Sigmoid colon (tissue), 6 donors: ENCODE measurements at regions not wholly inside any gene's neighbourhood (a gene's known extent, or its start where the extent isn't known, plus 50 kb on each side); places are given as distances from the start of the nearest gene placed in this dataset.

Source experiments
- DNase-seq: peaks from one replicate; pipeline ENCODE4 v3.0.0-alpha.2; 2019
- H3K27ac ChIP-seq, 4 donors: fragments of 200-600 bp; sonication (generic); one replicate each; pipeline ENCODE4 v1.5.1; 2016 to 2019; ENCODE audit warnings: mild to moderate bottlenecking in 1 of 4
- H3K27me3 ChIP-seq, 3 donors: fragments of 200-600 bp; sonication (generic); one replicate each; pipeline ENCODE4 v1.5.1; 2019; ENCODE audit warnings: mild to moderate bottlenecking in 1 of 3
- H3K36me3 ChIP-seq, 4 donors: fragments of 200-600 bp; sonication (generic); one replicate each; pipeline ENCODE4 v1.5.1; 2016 to 2019
- H3K4me1 ChIP-seq, 4 donors: fragments of 200-600 bp; sonication (generic); one replicate each; pipeline ENCODE4 v1.5.1; 2017 to 2019
- H3K4me3 ChIP-seq, 4 donors: fragments of 200-600 bp; sonication (generic); one replicate each; pipeline ENCODE4 v1.5.1; 2017 to 2019; ENCODE audit warnings: mild to moderate bottlenecking in 2 of 4, moderate library complexity in 1 of 4
- H3K9me3 ChIP-seq, 4 donors: fragments of 200-600 bp in 3 of 4; sonication (generic) in 3 of 4; one replicate each; pipeline versions ENCODE4 v1.5.1 to v1.6.1; 2013 to 2019
- EP300 ChIP-seq, 4 donors: sonication (generic); formaldehyde crosslinking; IDR thresholded peaks; one replicate each; pipeline ENCODE4 v1.6.1; 2017; ENCODE audit warnings: antibody characterized with exemption in 4 of 4
- POLR2A ChIP-seq, 2 donors: fragments of 450-650 bp; IDR thresholded peaks; one replicate each; pipeline ENCODE4 v1.6.1; 2016; ENCODE audit warnings: antibody characterized with exemption in 2 of 2, mild to moderate bottlenecking in 2 of 2, moderate library complexity in 2 of 2
- POLR2AphosphoS5 ChIP-seq, 4 donors: sonication (generic); formaldehyde crosslinking; IDR thresholded peaks; one replicate each; pipeline ENCODE4 v1.6.1; 2017; ENCODE audit warnings: antibody characterized with exemption in 4 of 4
- WGBS, 2 donors: extraction: QIAGEN DNeasy Blood & Tissue Kit; methylation state at CpG; one replicate each; pipeline ENCODE4 v1.1.7; 2013; 5-methylcytosine and 5-hydroxymethylcytosine counted together
- intact Hi-C: fragments of 100-400 bp; cut with DNase I; formaldehyde crosslinking; loops from one replicate; pipeline ENCODE4 v1.15.1; 2023
- TF ChIP-seq, protein P1 (sequence below), 4 experiments: fragments of 450-650 bp in 3 of 4; fragments of 200-600 bp in 1 of 4; IDR thresholded peaks; one replicate each; pipeline ENCODE4 v1.5.1; 2016 to 2019; ENCODE audit warnings: antibody characterized with exemption in 4 of 4, mild to moderate bottlenecking in 3 of 4, moderate library complexity in 2 of 4
- donor health status: healthy with polysubstance abuse.
- donor health status: healthy.

DNA sequence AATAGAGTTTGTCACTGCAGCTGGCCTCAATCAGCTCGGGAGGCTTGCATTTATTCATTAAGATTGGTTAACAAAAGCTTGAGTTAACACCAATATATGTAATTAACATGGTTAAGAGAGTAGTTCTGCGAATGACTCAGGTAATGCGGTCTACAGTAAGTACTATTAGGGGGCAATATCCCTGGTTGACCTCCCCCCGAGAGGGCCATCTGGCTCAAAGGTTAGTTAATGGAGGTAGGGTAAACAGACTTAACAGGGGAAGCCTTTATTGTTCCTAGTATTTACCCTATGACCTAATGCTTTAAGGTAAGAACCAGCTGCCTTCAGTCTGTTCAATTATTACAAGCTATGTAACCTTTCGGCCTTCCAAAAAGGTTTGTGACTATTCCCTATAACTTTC, 403.3 kb upstream of the SGO1 start:
- DNase-seq = no peak
- H3K36me3 ChIP-seq = no peaks in the 10 kb centered on the region
- intact Hi-C loops = no loop called here
- H3K9me3 ChIP-seq = peaks cover 0 to 6% (median 0%) of the 10 kb centered on the region in 4 donors
- 69 to 79% methylated on average over 5 of the region's 5 CpGs for WGBS, 2 donors
- H3K4me1 ChIP-seq = no peaks in the 10 kb centered on the region
- H3K27me3 ChIP-seq = no peaks in the 10 kb centered on the region
- no peak overlapping the region for H3K27ac ChIP-seq
- H3K4me3 ChIP-seq = no peak overlapping the region
- TF ChIP-seq, protein P1, sequence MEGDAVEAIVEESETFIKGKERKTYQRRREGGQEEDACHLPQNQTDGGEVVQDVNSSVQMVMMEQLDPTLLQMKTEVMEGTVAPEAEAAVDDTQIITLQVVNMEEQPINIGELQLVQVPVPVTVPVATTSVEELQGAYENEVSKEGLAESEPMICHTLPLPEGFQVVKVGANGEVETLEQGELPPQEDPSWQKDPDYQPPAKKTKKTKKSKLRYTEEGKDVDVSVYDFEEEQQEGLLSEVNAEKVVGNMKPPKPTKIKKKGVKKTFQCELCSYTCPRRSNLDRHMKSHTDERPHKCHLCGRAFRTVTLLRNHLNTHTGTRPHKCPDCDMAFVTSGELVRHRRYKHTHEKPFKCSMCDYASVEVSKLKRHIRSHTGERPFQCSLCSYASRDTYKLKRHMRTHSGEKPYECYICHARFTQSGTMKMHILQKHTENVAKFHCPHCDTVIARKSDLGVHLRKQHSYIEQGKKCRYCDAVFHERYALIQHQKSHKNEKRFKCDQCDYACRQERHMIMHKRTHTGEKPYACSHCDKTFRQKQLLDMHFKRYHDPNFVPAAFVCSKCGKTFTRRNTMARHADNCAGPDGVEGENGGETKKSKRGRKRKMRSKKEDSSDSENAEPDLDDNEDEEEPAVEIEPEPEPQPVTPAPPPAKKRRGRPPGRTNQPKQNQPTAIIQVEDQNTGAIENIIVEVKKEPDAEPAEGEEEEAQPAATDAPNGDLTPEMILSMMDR (IDR thresholded peaks at IDR 0.05) = no peak
- no peak for TF ChIP-seq EP300 (IDR thresholded peaks at IDR 0.05)
- TF ChIP-seq POLR2A (IDR thresholded peaks at IDR 0.05) = no peak
- TF ChIP-seq POLR2AphosphoS5 (IDR thresholded peaks at IDR 0.05) = no peak

DNA sequence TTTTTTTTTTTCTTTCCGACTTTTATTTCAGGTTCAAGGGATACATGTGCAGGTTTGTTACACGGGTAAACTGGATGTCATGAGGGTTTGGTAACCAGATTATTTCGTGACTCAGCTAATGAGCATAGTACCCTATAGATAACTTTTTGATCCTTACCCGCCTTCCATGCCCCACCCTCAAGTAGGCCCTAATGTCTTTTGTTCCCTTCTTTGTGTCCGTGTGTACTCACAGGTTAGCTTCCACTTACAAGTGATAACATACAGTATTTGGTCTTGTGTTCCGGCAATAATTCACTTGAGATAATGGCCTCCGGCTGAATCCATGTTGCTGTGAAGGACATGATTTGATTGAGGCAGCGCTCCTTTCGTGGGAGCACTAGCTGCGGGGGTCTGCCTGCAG, 402.8 kb upstream of the SGO1 start:
- 83 to 90% methylated on average over 10 of the region's 10 CpGs for WGBS, 2 donors
- Histone ChIP-seq H3K9me3 (peaks cover 0 to 6% (median 0%) of the 10 kb centered on the region in 4 donors), H3K4me1 (no peaks in the 10 kb centered on the region), H3K27ac (no peak overlapping the region), H3K4me3 (no peak overlapping the region), H3K27me3 (no peaks in the 10 kb centered on the region), H3K36me3 (no peaks in the 10 kb centered on the region)
- TF ChIP-seq EP300 (IDR thresholded peaks at IDR 0.05) = no peak
- TF ChIP-seq, protein P1 (IDR thresholded peaks at IDR 0.05) = no peak
- no peak for TF ChIP-seq POLR2AphosphoS5 (IDR thresholded peaks at IDR 0.05)
- no peak for TF ChIP-seq POLR2A (IDR thresholded peaks at IDR 0.05)
- intact Hi-C loops = no loop called here
- no peak for DNase-seq

DNA sequence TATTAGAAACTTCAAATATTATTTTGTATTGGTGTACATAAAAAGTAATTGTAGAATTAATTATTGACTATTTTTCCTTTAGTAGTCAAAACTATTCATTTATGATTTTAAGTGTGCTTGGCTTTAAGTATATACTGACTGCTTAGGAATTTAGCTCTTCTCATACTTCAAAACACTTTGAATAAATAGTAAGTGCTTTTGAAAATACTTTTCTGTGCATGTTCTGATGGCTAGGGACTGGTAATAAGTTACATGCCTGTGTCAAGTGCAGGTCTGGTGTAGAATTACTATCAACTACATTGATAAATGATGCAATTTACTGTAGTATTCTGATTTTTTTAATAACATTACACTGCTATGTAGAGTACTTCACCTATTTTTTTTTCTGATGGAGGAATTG, 397.6 kb upstream of the SGO1 start:
- DNase-seq = no peak

DNA sequence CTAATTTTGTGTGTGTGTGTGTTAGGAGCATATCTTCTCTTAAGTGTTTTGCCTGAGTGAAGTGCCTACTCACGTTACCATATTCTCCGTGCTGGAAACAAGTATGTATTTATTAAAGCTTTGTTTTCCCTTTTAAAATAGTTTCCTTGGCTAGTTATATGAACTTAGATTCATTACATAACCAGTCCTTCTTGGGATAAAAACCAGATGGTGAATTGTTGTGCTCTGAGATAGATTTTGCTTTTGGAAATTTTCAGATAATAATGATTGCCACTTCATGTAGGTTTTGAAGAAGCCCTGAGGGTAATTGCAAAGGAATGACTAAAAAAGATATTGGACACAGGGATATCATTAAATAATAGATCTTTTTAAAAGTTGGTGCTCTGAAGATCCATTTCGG, 390.2 kb upstream of the SGO1 start:
- 75 to 84% methylated on average over 3 of the region's 3 CpGs for WGBS, 2 donors
- no peak for TF ChIP-seq POLR2AphosphoS5 (IDR thresholded peaks at IDR 0.05)
- TF ChIP-seq POLR2A (IDR thresholded peaks at IDR 0.05) = no peak
- TF ChIP-seq, protein P1 (IDR thresholded peaks at IDR 0.05) = no peak
- no peak for TF ChIP-seq EP300 (IDR thresholded peaks at IDR 0.05)
- intact Hi-C loops = no loop called here

More for the DNA sequence above, 397.6 kb upstream of the SGO1 start:
- TF ChIP-seq POLR2AphosphoS5 (IDR thresholded peaks at IDR 0.05) (no peak), EP300 (IDR thresholded peaks at IDR 0.05) (no peak), POLR2A (IDR thresholded peaks at IDR 0.05) (no peak)
- TF ChIP-seq, protein P1 (IDR thresholded peaks at IDR 0.05) = no peak
- Histone ChIP-seq H3K27ac (no peak overlapping the region), H3K4me3 (no peak overlapping the region), H3K27me3 (no peaks in the 10 kb centered on the region), H3K4me1 (no peaks in the 10 kb centered on the region), H3K9me3 (peaks cover 0 to 6% (median 0%) of the 10 kb centered on the region in 4 donors), H3K36me3 (no peaks in the 10 kb centered on the region)
- intact Hi-C loops = no loop called here

DNA sequence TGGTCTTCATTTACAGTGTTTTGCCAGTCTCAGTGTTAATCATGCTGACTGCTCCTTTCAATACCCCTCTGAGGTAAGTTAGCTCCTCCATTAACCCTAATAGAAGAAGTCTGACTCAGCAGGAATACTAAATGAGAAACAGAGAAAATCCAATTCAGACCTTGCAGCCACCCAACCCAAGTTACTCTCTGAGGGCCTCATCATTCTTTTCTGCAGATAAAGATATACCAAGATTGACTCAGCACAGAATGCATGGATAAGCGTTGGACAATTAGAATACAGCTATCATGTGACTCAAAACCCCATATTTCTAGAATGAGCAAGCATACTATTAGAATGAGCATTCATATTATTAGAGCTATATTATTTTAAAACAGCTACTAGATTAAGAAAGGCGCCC, 389.1 kb upstream of the SGO1 start:
- TF ChIP-seq, protein P1 (IDR thresholded peaks at IDR 0.05) = no peak
- TF ChIP-seq EP300 (IDR thresholded peaks at IDR 0.05) (no peak), POLR2A (IDR thresholded peaks at IDR 0.05) (no peak), POLR2AphosphoS5 (IDR thresholded peaks at IDR 0.05) (no peak)
- no peak overlapping the region for H3K27ac ChIP-seq
- DNase-seq = no peak
- intact Hi-C loops = no loop called here
- H3K27me3 ChIP-seq = no peaks in the 10 kb centered on the region
- H3K9me3 ChIP-seq = peaks cover 0 to 3% (median under 1%) of the 10 kb centered on the region in 4 donors
- no peaks in the 10 kb centered on the region for H3K4me1 ChIP-seq
- H3K36me3 ChIP-seq = no peaks in the 10 kb centered on the region
- H3K4me3 ChIP-seq = no peak overlapping the region
- WGBS, 2 donors = 79 to 90% methylated on average over 2 of the region's 2 CpGs

More for the DNA sequence above, 390.2 kb upstream of the SGO1 start:
- no peaks in the 10 kb centered on the region for H3K36me3 ChIP-seq
- no peaks in the 10 kb centered on the region for H3K27me3 ChIP-seq
- DNase-seq = no peak
- no peaks in the 10 kb centered on the region for H3K4me1 ChIP-seq
- no peak overlapping the region for H3K4me3 ChIP-seq
- H3K27ac ChIP-seq = no peak overlapping the region
- peaks cover 0 to 3% (median under 1%) of the 10 kb centered on the region in 4 donors for H3K9me3 ChIP-seq
